ENCODE measurements at regions not wholly inside any gene's neighbourhood (a gene's known extent, or its start where the extent isn't known, plus 50 kb on each side); places are given as distances from the start of the nearest gene placed in this dataset.

DNA sequence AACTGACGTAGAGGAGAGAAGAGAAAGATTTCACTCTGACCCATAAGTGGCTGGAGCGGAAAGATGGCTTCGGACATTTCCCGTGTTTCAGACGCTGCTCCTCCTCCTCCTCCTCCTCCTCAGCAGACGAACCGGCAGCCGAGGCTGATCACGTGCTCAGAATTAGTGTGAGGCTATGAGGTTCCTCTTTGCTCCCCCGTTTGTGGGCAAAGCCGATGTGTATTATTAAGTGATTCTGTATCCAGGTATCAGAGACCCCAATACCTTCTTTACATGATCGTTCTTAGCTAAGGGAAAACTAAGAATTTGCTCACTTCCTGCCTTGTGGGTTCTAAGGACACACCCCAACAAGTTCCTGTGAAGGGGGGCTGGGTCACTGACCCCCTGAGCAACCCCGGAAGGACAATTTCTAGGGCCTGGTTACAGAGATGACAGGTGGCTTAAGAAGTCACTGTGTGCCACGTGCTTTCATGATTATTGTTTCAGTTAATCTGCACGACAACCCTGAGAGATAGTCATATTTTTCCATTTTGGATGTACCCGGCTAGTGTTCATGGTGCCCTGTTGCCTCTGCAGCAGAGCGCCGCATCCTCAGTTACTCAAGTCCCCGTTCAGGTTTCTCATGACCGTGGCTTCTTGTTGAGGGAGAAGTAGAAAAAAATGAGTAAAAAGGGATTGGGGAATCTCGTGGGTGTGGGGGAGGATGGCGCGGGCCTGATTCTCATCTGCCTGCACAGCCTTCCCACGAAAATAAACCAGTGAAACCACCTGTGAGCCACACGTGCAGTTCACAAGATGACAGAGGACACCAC is 671.8 kb downstream of the QKI start:
- H3K27me3 ChIP-seq (ENCODE audit: low read length), result no peaks in the 10 kb centered on the region
- no peaks in the 10 kb centered on the region for H3K36me3 ChIP-seq (ENCODE audit: low read length)
- H3K4me2 ChIP-seq (ENCODE audit: low read depth, low read length, poor library complexity, severe bottlenecking), result no peak overlapping the region
- H3K9me2 ChIP-seq (replicated peaks; ENCODE audit: insufficient read depth, low read length), result no peaks in the 10 kb centered on the region
- H3K9me3 ChIP-seq (ENCODE audit: insufficient read depth, low read length), result no peaks in the 10 kb centered on the region
- H2AFZ ChIP-seq (ENCODE audit: low read depth, low read length, severe bottlenecking), result no peak overlapping the region
- TF ChIP-seq EZH2phosphoT487 (conservative IDR thresholded peaks at IDR 0.05; ENCODE audit: low read length), result no peak
- TF ChIP-seq, protein P1, sequence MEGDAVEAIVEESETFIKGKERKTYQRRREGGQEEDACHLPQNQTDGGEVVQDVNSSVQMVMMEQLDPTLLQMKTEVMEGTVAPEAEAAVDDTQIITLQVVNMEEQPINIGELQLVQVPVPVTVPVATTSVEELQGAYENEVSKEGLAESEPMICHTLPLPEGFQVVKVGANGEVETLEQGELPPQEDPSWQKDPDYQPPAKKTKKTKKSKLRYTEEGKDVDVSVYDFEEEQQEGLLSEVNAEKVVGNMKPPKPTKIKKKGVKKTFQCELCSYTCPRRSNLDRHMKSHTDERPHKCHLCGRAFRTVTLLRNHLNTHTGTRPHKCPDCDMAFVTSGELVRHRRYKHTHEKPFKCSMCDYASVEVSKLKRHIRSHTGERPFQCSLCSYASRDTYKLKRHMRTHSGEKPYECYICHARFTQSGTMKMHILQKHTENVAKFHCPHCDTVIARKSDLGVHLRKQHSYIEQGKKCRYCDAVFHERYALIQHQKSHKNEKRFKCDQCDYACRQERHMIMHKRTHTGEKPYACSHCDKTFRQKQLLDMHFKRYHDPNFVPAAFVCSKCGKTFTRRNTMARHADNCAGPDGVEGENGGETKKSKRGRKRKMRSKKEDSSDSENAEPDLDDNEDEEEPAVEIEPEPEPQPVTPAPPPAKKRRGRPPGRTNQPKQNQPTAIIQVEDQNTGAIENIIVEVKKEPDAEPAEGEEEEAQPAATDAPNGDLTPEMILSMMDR (IDR thresholded peaks at IDR 0.05; ENCODE audit: insufficient read depth, low read length, poor library complexity, severe bottlenecking), result no peak
- no peak overlapping the region for H3K4me3 ChIP-seq (ENCODE audit: insufficient read depth, low read length, poor library complexity, severe bottlenecking)
- H4K20me1 ChIP-seq (ENCODE audit: low read depth, low read length), result no peaks in the 10 kb centered on the region
- H3K9ac ChIP-seq (ENCODE audit: low read length), result no peak overlapping the region
- H3K79me2 ChIP-seq (ENCODE audit: insufficient read depth, low read length), result no peaks in the 10 kb centered on the region
- H3K27ac ChIP-seq (ENCODE audit: low read depth, low read length), result no peak overlapping the region
- H3F3A ChIP-seq (ENCODE audit: insufficient read depth), result no peaks in the 10 kb centered on the region

DNA sequence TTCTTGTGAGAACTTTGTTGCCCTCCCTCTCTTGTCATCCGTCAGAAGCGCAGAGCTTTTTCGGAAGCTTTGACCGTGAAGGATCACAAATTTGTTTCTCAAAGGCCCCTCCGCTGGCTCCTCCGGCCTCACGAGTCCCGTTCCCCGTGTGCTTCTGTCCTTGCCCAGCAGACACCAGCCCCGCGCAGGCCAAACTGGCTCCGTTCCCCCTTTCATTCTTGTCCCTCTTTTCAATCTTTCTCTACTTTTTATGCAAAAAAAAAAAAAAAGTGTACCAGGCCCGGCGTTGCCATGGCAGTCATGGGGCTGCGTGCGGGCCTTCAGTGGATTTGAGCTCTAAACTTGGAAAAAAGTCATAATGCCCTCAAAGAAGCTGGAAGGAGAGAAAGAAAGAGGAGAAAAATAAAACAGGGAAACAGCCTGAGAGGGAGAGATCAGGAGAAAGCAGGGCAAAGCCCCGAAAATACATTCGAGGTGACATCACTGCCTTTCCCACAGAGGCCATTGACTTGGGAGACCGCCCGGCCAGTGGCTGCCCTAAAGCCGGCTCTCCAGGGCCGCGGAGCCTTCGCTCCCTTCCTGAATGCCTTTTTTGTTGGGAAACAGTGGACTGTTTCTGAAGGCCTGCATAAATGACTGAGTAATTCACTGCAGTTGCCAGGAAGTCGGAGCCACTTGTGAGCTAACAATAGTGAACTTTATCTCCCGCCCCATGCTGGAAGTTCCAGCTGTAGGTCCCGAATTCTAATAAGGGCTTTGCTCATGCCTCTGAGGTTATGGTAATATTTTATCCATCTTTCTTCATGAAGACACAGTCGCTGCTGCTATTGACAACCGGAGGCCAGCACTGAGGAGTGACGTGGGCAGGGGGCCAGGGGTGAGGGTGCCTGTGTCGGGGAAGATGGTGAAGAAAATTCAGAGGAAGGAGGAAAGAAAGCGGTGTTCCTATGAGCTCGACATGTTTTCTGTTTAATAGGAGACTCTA is 670.9 kb downstream of the QKI start:
- Histone ChIP-seq H3K9me3 (ENCODE audit: insufficient read depth, low read length) (no peaks in the 10 kb centered on the region), H4K20me1 (ENCODE audit: low read depth, low read length) (no peaks in the 10 kb centered on the region), H2AFZ (ENCODE audit: low read depth, low read length, severe bottlenecking) (no peak overlapping the region), H3F3A (ENCODE audit: insufficient read depth) (no peaks in the 10 kb centered on the region), H3K27ac (ENCODE audit: low read depth, low read length) (no peak overlapping the region), H3K9ac (ENCODE audit: low read length) (no peak overlapping the region), H3K79me2 (ENCODE audit: insufficient read depth, low read length) (no peaks in the 10 kb centered on the region), H3K4me3 (ENCODE audit: insufficient read depth, low read length, poor library complexity, severe bottlenecking) (no peak overlapping the region), H3K9me2 (replicated peaks; ENCODE audit: insufficient read depth, low read length) (no peaks in the 10 kb centered on the region), H3K4me2 (ENCODE audit: low read depth, low read length, poor library complexity, severe bottlenecking) (no peak overlapping the region), H3K27me3 (ENCODE audit: low read length) (no peaks in the 10 kb centered on the region), H3K36me3 (ENCODE audit: low read length) (no peaks in the 10 kb centered on the region)
- TF ChIP-seq EZH2phosphoT487 (conservative IDR thresholded peaks at IDR 0.05; ENCODE audit: low read length), result no peak
- TF ChIP-seq, protein P1 (IDR thresholded peaks at IDR 0.05; ENCODE audit: insufficient read depth, low read length, poor library complexity, severe bottlenecking), result no peak

DNA sequence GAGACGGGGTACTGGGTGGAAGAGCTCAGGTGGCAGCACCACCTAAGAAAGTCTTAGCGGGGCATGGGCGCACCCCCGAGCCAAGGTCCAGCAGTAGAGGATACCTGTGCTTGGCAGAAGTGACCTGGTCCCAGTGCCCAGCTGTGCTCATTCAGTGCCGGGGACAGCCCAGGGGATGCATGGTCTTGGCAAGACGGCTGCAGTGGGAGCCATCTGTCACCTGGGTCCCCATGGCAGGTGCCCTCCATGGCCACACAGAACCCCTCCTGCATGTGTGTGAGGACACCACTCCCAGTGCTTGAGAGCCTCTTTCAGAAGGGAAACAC is 664.7 kb downstream of the QKI start:
- H3K79me2 ChIP-seq (ENCODE audit: insufficient read depth, low read length), result no peaks in the 10 kb centered on the region
- H3K9ac ChIP-seq (ENCODE audit: low read length), result no peak overlapping the region
- H3K4me3 ChIP-seq (ENCODE audit: insufficient read depth, low read length, poor library complexity, severe bottlenecking), result no peak overlapping the region
- no peaks in the 10 kb centered on the region for H4K20me1 ChIP-seq (ENCODE audit: low read depth, low read length)
- H3K9me3 ChIP-seq (ENCODE audit: insufficient read depth, low read length), result peaks cover 5% of the 10 kb centered on the region; the same call in 1 of the 2 replicates
- H3K4me2 ChIP-seq (ENCODE audit: low read depth, low read length, poor library complexity, severe bottlenecking), result no peak overlapping the region
- no peak overlapping the region for H3K27ac ChIP-seq (ENCODE audit: low read depth, low read length)
- no peaks in the 10 kb centered on the region for H3K9me2 ChIP-seq (replicated peaks; ENCODE audit: insufficient read depth, low read length)
- H2AFZ ChIP-seq (ENCODE audit: low read depth, low read length, severe bottlenecking), result no peak overlapping the region
- H3F3A ChIP-seq (ENCODE audit: insufficient read depth), result no peaks in the 10 kb centered on the region; the same call in 1 of the 2 replicates
- no peak for TF ChIP-seq EZH2phosphoT487 (conservative IDR thresholded peaks at IDR 0.05; ENCODE audit: low read length)
- TF ChIP-seq, protein P1 (IDR thresholded peaks at IDR 0.05; ENCODE audit: insufficient read depth, low read length, poor library complexity, severe bottlenecking), result no peak
- H3K27me3 ChIP-seq (ENCODE audit: low read length), result no peaks in the 10 kb centered on the region; the same call in 1 of the 2 replicates
- H3K36me3 ChIP-seq (ENCODE audit: low read length), result no peaks in the 10 kb centered on the region
